NCI-H1694 (cell line): ENCODE measurements at regions not wholly inside any gene's neighbourhood (a gene's known extent, or its start where the extent isn't known, plus 50 kb on each side); places are given as distances from the start of the nearest gene placed in this dataset.

Experiments used
- DNase-seq: peaks from one replicate; lab custom pipeline; 2025; lab: John Stamatoyannopoulos, UW

DNA sequence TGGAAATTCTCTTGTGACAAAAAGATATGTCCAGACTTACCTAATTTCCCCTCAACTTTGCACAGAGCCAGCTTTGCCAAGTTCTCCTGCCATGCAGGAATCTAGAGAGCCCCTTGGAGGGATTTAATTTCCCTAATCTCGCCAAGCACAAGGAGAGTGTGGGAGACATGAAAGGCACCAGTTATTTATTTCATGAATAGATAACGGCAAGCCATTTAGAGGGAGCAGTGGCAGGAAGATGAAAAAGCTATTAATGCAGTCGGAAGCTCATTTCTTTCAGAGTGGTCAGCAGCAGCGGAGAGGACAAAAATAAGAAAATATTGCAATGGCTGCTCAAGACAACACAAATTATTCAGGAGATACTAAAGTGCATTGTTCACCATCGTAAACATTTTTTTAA, 150.9 kb upstream of the WSCD2 start:
- no peak for DNase-seq

DNA sequence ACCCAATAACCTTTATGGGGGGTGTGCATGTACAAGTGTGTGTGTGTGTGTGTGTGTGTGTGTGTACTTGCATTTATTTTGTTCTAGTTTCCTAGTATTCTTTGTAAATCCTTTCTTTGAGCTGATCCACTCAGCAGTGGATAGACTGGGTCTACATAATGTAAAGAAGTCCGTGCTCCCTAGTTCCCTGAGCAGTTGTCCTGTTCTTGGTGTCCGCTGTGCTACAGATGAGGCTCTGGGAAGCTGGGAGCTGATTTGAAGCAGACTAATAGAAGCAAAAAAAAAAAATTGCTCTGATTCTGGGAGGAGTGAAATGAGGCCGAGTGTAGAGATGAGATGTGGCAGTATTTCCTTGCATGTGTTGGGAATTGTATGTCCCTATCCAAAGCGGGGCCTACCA, 150.4 kb upstream of the WSCD2 start:
- DNase-seq = no peak

GRCh38 chr12:107983756-107984472, 145.2 kb upstream of the WSCD2 start:
- DNase-seq = peak; percentile 84

DNA sequence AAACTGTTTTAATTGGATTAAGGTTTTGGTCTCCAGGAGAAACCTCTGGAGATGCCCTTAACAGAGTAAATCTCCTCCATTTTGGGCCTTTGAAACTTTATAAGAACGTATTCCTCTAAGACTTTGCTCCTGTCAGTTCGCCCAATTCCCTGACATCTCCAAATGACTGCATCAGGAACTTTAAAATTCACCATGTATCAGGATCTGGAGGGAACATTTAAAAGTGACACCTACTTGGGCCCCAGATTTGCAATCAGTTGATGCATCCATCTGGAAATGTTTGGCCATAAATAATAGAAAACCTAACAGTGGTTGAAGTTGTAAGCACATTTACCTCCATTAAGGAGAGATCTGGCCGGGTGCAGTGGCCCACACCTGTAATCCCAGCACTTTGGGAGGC, 144.1 kb upstream of the WSCD2 start:
- DNase-seq = no peak

GRCh38 chr12:107986183-107986582, 142.9 kb upstream of the WSCD2 start:
- no peak for DNase-seq

- DNase-seq = peak; percentile 47
Observed at GRCh38 chr12:107990325-107990724, 138.8 kb upstream of the WSCD2 start.

GRCh38 chr12:107992029-107992428, 137.1 kb upstream of the WSCD2 start:
- DNase-seq = no peak

- peak; percentile 33 for DNase-seq
Observed at GRCh38 chr12:107992870-107993451, 136.1 kb upstream of the WSCD2 start.

GRCh38 chr12:107998863-107999262, 130.2 kb upstream of the WSCD2 start:
- DNase-seq = no peak

GRCh38 chr12:108000111-108000510, 129.0 kb upstream of the WSCD2 start:
- no peak for DNase-seq

- no peak for DNase-seq
Observed at GRCh38 chr12:108004319-108004718, 124.8 kb upstream of the WSCD2 start.

GRCh38 chr12:108008163-108008905, 120.8 kb upstream of the WSCD2 start:
- DNase-seq = no peak

GRCh38 chr12:108009442-108010070, 119.5 kb upstream of the WSCD2 start:
- DNase-seq = no peak

DNA sequence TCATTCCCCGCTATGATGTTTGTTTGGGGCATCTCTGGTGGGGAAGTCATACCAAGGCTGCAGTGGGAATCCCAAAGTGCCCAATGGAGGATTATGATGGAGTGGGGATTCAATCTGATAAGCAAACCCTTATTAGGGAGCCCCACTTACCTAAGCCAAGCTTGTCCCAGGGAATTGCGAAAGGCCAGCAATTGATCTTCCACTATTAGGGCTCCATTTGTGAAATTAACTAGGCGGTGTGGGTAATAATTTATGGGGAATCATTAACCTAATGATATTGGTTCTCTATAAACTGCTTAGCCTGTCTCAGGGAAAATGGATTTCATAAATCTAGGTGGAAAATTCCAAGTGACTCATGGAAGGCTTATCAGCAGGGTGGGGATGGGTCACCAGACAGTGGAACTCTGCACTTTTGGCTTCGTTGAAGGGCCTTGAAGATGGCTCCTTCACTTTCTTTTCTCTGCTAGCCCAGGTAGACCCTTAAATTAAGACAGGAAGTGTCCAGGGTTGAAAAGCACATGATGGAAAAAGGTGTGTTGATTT, 113.0 kb upstream of the WSCD2 start:
- no peak for DNase-seq

- peak; percentile 32 for DNase-seq
Observed at GRCh38 chr12:108017472-108018057, 111.5 kb upstream of the WSCD2 start.

DNA sequence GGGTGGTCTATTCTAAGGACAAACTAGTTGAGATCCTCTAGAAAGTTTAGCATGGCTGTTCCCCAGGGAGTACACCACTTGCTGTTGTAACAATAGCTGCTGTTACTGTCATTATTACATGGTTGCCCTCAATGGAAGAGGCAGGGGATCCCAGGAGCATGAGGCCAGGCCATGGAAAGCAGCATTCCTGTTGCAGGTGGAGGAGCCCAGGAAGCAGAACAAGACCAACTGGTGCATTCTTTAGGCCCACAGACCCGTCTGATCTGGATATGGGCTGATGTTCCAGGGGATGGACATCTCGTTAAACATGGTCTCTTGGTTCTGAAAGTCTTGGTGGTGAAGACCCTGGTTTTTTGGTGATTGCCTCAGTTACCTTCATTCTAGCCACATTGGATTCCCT, 109.2 kb upstream of the WSCD2 start:
- no peak for DNase-seq

DNA sequence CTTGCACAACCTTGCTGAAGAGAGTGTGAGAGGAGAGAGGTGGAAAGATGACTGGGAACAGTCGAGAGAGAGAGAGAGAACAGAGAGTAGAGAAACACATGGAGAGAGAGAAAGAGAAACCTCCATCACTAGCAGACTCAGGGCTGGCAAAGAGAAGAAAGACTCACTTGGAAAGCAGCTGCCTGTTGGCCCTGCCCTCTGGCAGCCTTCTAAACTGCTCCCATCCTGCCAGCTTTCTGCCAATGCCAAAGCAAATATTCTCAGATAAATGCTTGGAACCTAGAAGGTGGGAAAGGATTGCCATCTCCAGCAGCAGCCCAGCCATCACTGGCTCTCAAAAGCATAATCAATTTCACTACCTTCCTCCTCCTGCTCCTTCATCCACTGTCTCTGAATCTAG, 107.9 kb upstream of the WSCD2 start:
- no peak for DNase-seq

GRCh38 chr12:108021949-108022522, 107.1 kb upstream of the WSCD2 start:
- DNase-seq = no peak

DNA sequence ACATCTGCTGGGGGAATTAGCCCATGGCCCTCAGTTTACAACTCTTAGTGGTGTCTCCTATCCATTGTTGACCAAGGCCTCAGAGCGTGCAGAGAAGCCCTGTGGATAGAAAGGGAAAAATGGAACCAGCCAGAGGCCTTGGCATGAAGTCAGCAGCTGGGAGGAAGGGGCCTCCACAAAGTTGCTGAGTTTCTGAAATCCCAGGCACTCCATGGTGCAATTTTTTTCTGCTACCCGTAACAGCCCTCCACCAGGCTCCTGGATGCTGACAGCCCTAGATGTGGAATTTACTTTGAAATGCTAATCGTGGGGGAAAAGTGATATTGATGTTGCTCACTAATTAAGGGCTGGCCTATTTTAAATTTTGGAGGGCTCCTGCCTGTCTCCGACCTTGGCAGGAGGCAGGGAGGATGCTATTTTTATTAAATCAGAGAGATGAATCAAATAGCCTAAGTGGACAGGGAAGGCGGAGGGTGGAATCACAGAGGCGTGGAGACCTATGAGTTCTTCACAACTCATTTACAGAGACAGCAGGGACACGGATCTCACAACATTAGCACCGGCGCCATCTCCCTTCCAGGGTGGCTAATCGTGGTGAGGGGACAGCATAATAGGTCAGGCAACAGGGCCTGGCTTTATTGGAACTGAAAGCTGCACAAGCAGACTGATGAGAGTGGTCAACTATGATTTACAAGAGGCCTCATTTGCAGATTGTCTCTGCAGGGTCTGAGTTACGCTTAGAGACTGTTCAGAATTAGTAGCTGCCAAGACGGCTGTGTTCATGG, 99.8 kb upstream of the WSCD2 start:
- DNase-seq = no peak

DNA sequence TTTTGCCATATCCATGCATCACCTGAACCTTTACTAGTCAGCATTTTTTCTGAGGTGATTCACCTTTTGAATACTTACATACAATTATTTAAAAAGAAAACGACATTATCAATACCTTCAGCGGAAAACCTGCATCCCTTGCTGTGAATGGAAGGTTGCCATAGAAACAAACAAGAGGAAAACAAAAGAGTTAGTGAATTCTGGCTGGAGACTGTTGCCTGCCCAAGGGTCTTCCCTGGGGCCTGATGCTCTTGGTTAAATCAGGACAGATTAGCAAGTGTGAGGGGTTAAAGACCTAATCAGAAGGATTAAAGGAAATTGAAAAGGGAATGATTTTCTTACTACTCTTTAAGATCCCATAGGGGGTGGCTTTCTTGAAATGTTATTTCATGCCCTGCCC, 96.0 kb upstream of the WSCD2 start:
- no peak for DNase-seq

DNA sequence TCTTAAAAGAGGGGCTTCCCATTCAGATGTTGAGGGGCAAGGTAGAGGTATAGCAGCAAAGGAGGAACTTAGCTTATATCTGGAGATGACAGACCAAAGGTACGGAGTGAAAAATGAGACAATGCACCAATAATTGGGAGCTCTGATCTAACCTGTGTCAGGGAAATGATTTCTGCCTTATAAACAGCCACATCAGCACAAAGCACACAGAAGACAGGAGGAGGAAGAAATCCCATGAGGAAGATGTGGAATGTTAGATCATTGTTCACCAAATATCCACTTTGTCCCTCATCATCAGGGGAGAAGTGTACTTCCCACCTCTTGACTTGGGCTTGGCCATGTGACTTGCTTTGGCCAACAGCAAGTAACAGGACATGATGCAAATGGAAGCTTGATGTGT, 93.7 kb upstream of the WSCD2 start:
- no peak for DNase-seq
